ENCODE measurements at regions not wholly inside any gene's neighbourhood (a gene's known extent, or its start where the extent isn't known, plus 50 kb on each side); places are given as distances from the start of the nearest gene placed in this dataset.

GRCh38 chr9:108655818-108656217 is 200.0 kb downstream of the ACTL7B start:
- DNase-seq (ENCODE audit: low spot score) = no peak
- Histone ChIP-seq H3K4me3 (no peak overlapping the region), H3K4me1 (ENCODE audit: insufficient read depth) (peaks cover 4% of the 10 kb centered on the region), H2AFZ (no peak overlapping the region), H3K9me3 (ENCODE audit: low read depth) (no peaks in the 10 kb centered on the region), H4K20me1 (ENCODE audit: insufficient read depth, poor library complexity, severe bottlenecking) (no peaks in the 10 kb centered on the region), H3K4me2 (no peak overlapping the region), H3K27me3 (no peaks in the 10 kb centered on the region), H3K79me2 (no peaks in the 10 kb centered on the region), H3K27ac (no peak overlapping the region), H3K9me2 (replicated peaks; ENCODE audit: insufficient read depth) (no peaks in the 10 kb centered on the region), H3K36me3 (replicated peaks; ENCODE audit: insufficient read depth, low read depth) (no peaks in the 10 kb centered on the region)
- WGBS (ENCODE audit: low lambda C conversion rate, missing lambda C conversion rate) = 88% methylated on average over 7 of the region's 7 CpGs
- TF ChIP-seq CTCF (IDR thresholded peaks at IDR 0.05; ENCODE audit: poor library complexity) (no peak), EZH2phosphoT487 (IDR thresholded peaks at IDR 0.05; ENCODE audit: low read depth, severe bottlenecking, unreplicated experiment) (no peak), EZH2 (IDR thresholded peaks at IDR 0.05; ENCODE audit: borderline replicate concordance) (no peak)

- Histone ChIP-seq H3K36me3 (replicated peaks; ENCODE audit: insufficient read depth, low read depth) (no peaks in the 10 kb centered on the region), H3K4me2 (no peak overlapping the region), H4K20me1 (ENCODE audit: insufficient read depth, poor library complexity, severe bottlenecking) (no peaks in the 10 kb centered on the region), H3K79me2 (no peaks in the 10 kb centered on the region), H3K9me2 (replicated peaks; ENCODE audit: insufficient read depth) (no peaks in the 10 kb centered on the region), H3K4me1 (ENCODE audit: insufficient read depth) (peaks cover 4% of the 10 kb centered on the region), H2AFZ (no peak overlapping the region), H3K9me3 (ENCODE audit: low read depth) (no peaks in the 10 kb centered on the region), H3K4me3 (no peak overlapping the region), H3K27ac (no peak overlapping the region), H3K27me3 (no peaks in the 10 kb centered on the region)
- TF ChIP-seq CTCF (IDR thresholded peaks at IDR 0.05; ENCODE audit: poor library complexity) (no peak), EZH2phosphoT487 (IDR thresholded peaks at IDR 0.05; ENCODE audit: low read depth, severe bottlenecking, unreplicated experiment) (no peak), EZH2 (IDR thresholded peaks at IDR 0.05; ENCODE audit: borderline replicate concordance) (no peak)
- no peak for DNase-seq (ENCODE audit: low spot score)
- WGBS (ENCODE audit: low lambda C conversion rate, missing lambda C conversion rate) = 77% methylated on average over 2 of the region's 2 CpGs
Observed at GRCh38 chr9:108654566-108654965, 201.2 kb downstream of the ACTL7B start.

GRCh38 chr9:108652851-108653250 is 202.9 kb downstream of the ACTL7B start:
- Histone ChIP-seq H2AFZ (no peak overlapping the region), H3K27ac (no peak overlapping the region), H3K4me1 (ENCODE audit: insufficient read depth) (peaks cover 4% of the 10 kb centered on the region), H3K9me3 (ENCODE audit: low read depth) (no peaks in the 10 kb centered on the region), H3K4me2 (no peak overlapping the region), H4K20me1 (ENCODE audit: insufficient read depth, poor library complexity, severe bottlenecking) (no peaks in the 10 kb centered on the region), H3K27me3 (no peaks in the 10 kb centered on the region), H3K36me3 (replicated peaks; ENCODE audit: insufficient read depth, low read depth) (no peaks in the 10 kb centered on the region), H3K4me3 (no peak overlapping the region), H3K79me2 (no peaks in the 10 kb centered on the region), H3K9me2 (replicated peaks; ENCODE audit: insufficient read depth) (no peaks in the 10 kb centered on the region)
- WGBS (ENCODE audit: low lambda C conversion rate, missing lambda C conversion rate) = 89% methylated on average over 3 of the region's 3 CpGs
- TF ChIP-seq CTCF (IDR thresholded peaks at IDR 0.05; ENCODE audit: poor library complexity) (no peak), EZH2phosphoT487 (IDR thresholded peaks at IDR 0.05; ENCODE audit: low read depth, severe bottlenecking, unreplicated experiment) (no peak), EZH2 (IDR thresholded peaks at IDR 0.05; ENCODE audit: borderline replicate concordance) (no peak)
- DNase-seq (ENCODE audit: low spot score) = no peak

GRCh38 chr9:108650826-108651225 is 205.0 kb downstream of the ACTL7B start:
- Histone ChIP-seq H3K9me2 (replicated peaks; ENCODE audit: insufficient read depth) (no peaks in the 10 kb centered on the region), H3K4me2 (no peak overlapping the region), H3K79me2 (no peaks in the 10 kb centered on the region), H3K4me3 (no peak overlapping the region), H3K9me3 (ENCODE audit: low read depth) (no peaks in the 10 kb centered on the region), H3K27ac (no peak overlapping the region), H3K4me1 (ENCODE audit: insufficient read depth) (no peaks in the 10 kb centered on the region), H3K27me3 (no peaks in the 10 kb centered on the region), H2AFZ (no peak overlapping the region), H3K36me3 (replicated peaks; ENCODE audit: insufficient read depth, low read depth) (no peaks in the 10 kb centered on the region), H4K20me1 (ENCODE audit: insufficient read depth, poor library complexity, severe bottlenecking) (no peaks in the 10 kb centered on the region)
- 43% methylated on average over 2 of the region's 2 CpGs for WGBS (ENCODE audit: low lambda C conversion rate, missing lambda C conversion rate)
- TF ChIP-seq CTCF (IDR thresholded peaks at IDR 0.05; ENCODE audit: poor library complexity) (no peak), EZH2phosphoT487 (IDR thresholded peaks at IDR 0.05; ENCODE audit: low read depth, severe bottlenecking, unreplicated experiment) (no peak), EZH2 (IDR thresholded peaks at IDR 0.05; ENCODE audit: borderline replicate concordance) (no peak)
- DNase-seq (ENCODE audit: low spot score) = no peak
